Inferior parietal cortex (tissue), 1 donor: ENCODE measurements at regions not wholly inside any gene's neighbourhood (a gene's known extent, or its start where the extent isn't known, plus 50 kb on each side); places are given as distances from the start of the nearest gene placed in this dataset.

ENCODE experiments used
- DNase-seq: peaks from one replicate; pipeline ENCODE4 v3.0.0-alpha.2; 2016; ENCODE audit errors: extremely low spot score

DNA sequence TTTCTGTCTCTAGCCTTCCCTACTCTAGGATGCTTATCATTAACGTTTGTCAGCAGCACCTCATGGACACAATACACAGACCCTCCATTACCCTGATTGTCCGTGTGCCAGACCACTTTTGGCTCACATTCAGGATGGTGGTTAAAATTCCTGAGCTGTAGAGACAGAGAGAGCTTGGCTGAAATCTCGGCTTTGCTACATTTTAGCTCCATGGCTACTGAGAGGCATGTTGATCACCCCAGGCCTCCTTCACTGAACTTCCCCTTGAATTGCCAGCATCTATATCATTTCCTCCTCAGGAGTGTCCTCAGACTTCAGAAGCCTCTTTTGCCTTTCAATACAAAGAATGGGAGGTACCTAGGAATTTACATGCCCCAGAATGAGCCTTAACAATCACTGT, 104.7 kb upstream of the ISL1 start:
- DNase-seq = no peak

- DNase-seq = no peak
Observed at GRCh38 chr5:51279983-51280706, 103.1 kb upstream of the ISL1 start.

DNA sequence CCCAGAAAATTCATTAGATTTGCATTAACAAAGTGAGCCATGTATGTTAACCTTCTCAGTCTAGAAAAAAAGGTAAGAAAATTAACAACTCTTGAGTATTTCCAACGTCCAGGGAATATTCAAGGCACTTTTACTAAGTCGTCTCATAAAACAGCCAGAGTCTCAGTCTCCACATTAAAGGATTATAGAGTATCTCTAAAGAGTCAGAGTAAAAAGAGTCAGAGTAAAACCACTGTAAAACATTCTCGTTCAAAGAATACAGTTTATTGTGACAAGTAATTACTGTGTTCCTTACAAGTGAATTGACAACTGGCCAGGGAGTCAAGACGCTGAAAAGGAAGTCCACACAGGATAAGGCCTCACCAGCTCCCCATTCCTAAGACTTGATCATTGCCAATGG, 97.2 kb upstream of the ISL1 start:
- no peak for DNase-seq

- DNase-seq = no peak
Observed at GRCh38 chr5:51302343-51302742, 80.9 kb upstream of the ISL1 start.

DNA sequence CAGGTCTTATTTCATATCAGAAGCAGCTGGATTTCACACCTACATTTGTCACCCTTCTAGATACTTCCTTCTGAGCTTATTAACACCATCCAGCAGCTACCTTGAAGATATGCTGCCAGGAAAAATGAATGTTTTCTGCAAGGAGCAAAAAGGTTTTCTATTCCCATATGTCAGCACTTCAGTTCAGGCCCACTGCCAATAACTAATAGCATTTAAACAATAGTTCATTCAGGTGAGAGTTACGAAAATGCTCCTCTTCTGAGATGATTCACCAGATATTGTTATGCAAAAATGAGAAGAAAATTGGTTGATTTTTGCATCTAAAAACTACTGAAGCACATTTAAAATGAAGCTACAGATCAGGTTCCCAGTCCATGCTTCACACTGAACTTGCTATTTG, 56.4 kb upstream of the ISL1 start:
- no peak for DNase-seq
